NCI-H2227 treated with DMSO at 0.1 percent for 48 hours (cell line): ENCODE measurements at regions not wholly inside any gene's neighbourhood (a gene's known extent, or its start where the extent isn't known, plus 50 kb on each side); places are given as distances from the start of the nearest gene placed in this dataset.
"Not testable (repeated sequence)": the region's sequence is repeated elsewhere in the genome, so short reads cannot be mapped to it uniquely, and the experiment has no call there.

Experiments
- DNase-seq: peaks from one replicate; lab custom pipeline; 2025; lab: John Stamatoyannopoulos, UW

DNA sequence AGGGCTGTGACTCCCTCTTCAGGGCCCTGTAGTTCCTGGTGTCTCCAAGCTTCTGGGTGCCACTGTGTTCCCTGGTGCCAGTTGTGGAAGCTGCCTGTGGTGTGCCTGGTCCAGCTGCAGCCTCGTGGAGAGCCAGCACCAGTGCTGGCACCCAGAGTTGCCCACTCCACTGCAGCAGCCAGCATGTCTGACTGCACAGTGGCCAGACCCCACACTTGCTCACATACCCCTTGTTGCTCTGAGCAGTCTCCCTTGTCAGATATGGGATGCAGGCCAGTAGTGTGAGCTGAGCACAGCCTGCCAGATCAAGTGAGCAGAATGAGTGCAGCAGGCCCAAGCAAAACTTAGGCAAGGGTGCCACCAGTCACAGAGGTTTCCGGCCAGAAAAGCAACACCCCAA lies 108.6 kb downstream of the ZMAT1 start:
- DNase-seq, result no peak

- DNase-seq, result not testable (repeated sequence)
Observed at GRCh38 chrX:101817739-101818138, 114.1 kb downstream of the ZMAT1 start.

DNA sequence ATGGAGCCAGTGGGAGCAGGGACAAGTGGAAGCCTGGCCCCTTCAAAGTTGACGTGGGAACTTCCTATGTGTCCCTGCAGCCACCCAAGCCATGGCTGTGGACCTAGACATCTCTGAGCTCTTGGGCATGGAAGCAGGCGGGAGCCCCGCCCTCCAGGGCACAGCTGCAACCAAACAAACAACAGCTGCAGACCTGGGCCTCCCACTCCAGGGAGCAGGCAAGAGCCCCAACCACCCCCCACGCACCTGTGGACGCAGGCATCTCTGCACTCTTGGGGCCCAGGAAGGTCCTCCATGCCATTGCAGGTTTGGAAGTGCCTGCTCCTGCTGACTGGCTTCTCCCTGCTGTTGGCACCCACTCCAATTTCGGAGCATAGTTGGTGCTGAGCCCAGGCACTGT lies 118.6 kb downstream of the ZMAT1 start:
- no peak for DNase-seq

DNA sequence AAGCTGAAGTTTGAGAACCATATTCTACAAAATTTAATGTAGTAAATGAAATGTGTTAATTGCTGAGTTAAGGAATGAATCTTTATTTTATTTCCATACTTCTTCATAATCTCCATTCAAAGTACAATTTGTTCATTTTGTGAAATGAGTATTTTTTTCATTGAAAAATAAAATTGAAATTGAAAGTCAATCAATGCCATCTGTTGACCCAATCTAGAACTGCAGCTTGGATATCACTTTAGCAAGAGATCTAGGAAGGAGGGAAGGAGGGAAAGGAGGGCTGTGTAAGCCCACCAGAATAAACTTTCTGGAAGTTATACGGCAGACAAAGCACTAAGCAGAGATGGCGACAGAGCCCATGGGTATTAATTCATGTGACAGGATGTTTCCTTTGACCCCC lies 128.4 kb downstream of the ZMAT1 start:
- DNase-seq, result no peak

DNA sequence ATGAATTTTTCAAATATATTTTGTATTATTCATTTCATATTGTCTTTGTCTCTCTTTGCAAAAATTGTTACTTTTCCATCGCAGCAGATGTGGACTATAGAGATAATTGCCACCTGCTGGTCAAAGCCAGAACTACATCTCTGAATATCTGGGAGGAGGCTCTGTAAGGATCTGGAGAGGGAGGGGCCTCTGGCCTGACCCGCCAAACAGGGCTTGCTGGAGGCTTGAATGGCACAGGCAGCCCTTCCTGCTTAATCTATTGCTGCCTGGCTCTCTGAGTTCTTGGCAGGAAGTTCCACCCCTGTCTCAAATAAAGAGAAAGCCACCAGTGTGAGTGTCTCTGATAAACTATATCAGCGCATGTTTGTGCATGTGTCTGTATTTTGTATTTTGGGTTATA lies 132.4 kb downstream of the ZMAT1 start:
- peak; percentile 91 for DNase-seq

DNA sequence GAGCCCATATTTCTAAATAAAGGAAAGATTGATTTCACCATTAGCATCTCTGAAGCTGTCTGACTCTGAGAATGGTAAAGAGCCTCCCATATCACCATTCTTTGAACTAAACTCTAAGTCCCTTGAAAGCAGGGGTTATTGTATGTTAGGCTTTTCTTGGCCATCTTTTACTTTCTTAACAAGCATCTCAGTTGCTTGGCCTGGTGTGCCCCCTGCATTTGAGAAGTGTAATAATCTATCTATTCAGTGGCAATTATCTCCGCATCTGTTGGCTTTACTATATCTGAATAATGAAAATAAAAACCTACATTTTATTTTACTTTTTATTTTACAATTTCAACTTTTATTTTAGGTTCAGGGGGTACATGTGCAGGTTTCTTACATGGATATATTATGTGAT lies 128.3 kb upstream of the ARMCX2 start:
- DNase-seq, result no peak

DNA sequence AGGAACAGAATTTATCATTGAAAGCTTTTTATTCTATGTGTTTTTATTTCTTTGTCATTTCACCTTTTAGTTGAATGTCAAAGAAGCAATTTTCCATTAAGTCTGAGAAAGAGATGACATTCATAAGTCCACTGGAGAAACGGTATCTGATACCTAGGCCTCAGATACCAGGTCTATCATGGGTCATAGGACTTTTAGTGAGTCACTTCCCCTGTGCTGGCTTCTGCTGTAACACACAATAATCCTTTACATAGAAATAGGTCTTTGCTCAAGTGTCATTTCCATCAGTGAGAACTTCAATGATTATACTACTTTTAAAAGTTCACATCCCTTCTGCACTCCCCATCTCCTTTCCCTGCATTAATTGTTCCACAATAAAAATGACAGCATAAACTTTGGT lies 125.5 kb upstream of the ARMCX2 start:
- DNase-seq, result no peak

DNA sequence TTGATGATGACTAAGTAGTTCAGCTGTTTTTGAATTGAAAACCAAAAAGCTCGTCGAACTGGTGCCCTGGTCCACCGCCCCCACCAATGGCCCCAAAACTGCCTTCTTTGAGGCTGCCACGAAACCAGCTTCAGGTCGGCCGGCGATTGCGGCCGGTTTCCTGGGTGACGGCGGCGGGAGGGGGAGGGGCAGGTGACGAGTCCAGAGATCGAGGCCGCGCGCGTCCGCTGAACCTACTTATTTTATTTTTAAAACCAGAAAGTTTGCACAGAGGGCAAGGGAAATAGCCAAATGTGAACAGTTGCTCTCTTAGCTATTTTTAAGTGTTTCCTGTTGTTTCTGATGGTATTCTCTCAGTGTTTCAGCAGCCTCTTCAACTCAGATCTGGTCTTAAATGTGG lies 120.8 kb upstream of the ARMCX2 start:
- not testable (repeated sequence) for DNase-seq

DNA sequence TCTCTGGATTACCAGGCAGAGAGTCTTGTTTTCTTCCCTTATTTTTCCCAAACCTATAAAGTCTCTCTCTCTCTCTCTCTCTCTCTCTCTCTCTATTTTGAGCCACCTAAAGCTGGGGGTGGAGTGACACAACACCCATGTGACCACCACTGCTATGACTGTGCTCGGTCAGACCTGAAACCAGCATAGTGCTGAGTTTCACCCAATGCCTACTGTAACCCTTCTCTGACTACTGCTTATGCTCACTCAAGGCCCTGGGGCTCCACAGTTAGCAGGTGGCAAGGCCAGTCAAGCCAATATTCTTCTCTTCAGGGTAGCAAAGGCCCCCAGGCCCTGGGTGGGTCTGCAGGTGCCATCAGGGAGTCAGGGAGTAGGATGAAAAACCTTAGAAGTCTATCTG lies 114.7 kb upstream of the ARMCX2 start:
- DNase-seq, result no peak

- DNase-seq, result no peak
Observed at GRCh38 chrX:101764538-101764937, 104.9 kb upstream of the ARMCX2 start.

DNA sequence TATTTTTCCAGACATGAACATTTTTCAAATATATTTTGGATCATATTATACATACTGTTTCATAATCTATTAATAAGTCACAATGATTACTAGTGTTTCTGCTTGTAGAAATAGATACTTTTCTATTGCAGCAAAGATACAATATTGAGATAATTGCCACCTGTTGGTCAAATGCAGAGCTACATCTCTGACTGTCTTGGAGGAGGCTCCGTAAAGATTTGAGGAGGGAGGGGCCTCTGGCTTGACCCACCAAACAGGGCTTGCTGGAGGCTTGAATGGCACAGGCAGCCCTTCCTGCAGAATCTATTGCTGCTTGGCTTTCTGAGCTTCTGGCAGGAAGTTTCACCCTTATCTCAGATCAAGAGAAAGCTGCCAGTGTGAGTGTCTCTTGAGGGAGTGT lies 99.3 kb upstream of the ARMCX2 start:
- DNase-seq, result peak; percentile 62

DNA sequence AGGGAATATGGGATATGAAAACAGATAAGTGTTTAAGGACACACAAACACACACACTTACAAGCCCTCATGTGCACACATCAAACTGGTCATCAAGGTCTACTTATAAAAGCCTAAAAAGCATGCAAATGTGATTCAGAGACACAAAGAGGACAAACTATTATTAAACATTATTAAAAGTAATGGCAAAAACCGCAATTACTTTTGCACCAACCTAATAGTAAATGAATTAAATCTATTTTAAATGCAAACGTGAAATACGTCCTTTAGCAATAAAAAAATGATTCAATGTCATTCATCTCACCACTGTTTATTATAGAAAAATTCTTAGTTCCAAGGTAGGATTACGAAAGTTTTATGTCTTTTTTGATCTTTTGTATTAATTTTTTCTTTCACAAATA lies 91.1 kb upstream of the ARMCX2 start:
- DNase-seq, result no peak

- no peak for DNase-seq
Observed at GRCh38 chrX:101749436-101749835, 89.8 kb upstream of the ARMCX2 start.

DNA sequence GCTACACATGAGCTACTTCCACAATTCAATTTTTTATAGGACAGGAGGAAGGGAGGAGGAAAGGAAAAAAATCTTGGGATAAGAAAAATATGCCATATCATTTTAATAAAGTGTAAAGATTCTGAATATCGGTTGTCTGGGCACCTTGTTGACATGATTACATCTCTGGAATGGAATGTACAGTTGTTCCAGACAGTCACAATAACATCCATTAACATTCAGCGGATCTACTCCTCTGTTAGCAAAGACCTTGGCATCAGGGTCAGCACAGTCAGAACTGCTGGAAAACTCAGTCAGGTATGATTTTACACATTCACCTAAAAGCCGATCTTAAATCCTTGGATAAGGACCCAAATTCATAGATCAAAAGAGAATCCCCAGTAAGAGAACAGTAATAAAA lies 85.4 kb upstream of the ARMCX2 start:
- DNase-seq, result no peak

- no peak for DNase-seq
Observed at GRCh38 chrX:101744085-101744484, 84.4 kb upstream of the ARMCX2 start.

DNA sequence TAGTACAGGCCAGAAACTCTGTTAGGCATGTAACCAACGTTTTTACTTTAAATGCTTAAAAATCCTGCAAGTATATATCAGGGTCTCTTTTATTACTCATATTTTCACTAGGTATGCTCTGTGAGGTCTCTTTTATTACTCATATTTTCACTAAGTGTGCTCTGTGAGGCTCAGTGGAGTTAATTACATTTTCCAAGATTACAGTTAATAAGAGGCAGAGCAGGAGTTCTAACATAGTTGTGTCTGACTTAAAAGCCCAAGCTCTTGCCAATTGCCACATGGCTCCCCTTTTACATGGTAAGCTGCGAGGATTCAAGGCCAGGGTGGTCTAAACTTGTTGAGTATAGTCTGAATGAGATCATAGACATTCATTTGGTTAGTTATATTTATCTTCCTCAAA lies 81.0 kb upstream of the ARMCX2 start:
- DNase-seq, result no peak

- not testable (repeated sequence) for DNase-seq
Observed at GRCh38 chrX:101738867-101739266, 79.2 kb upstream of the ARMCX2 start.

GRCh38 chrX:101738411-101738810 lies 78.8 kb upstream of the ARMCX2 start:
- DNase-seq, result not testable (repeated sequence)

- DNase-seq, result no peak
Observed at GRCh38 chrX:101736651-101737050, 77.0 kb upstream of the ARMCX2 start.

DNA sequence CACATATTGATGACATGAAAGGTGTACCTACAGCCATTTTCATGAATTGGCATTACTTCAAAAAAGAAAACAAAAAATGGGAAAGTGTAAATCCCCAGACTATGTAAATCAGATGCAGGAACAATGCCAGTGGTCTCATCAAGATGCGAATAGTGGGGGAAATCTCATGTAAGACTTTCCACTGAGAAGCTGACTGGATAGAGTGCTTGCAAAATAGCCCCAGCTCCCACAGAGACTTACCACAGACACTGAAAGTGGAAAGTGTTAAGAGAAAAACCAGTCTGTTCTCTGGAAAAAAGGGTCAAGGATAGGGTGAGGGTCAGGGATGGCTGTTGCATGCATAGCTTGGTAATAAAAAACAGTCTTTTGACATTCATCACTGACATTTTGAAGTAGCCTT lies 73.2 kb upstream of the ARMCX2 start:
- no peak for DNase-seq

GRCh38 chrX:101729986-101730385 lies 70.3 kb upstream of the ARMCX2 start:
- DNase-seq, result no peak
